ENCODE measurements at regions not wholly inside any gene's neighbourhood (a gene's known extent, or its start where the extent isn't known, plus 50 kb on each side); places are given as distances from the start of the nearest gene placed in this dataset.

DNA sequence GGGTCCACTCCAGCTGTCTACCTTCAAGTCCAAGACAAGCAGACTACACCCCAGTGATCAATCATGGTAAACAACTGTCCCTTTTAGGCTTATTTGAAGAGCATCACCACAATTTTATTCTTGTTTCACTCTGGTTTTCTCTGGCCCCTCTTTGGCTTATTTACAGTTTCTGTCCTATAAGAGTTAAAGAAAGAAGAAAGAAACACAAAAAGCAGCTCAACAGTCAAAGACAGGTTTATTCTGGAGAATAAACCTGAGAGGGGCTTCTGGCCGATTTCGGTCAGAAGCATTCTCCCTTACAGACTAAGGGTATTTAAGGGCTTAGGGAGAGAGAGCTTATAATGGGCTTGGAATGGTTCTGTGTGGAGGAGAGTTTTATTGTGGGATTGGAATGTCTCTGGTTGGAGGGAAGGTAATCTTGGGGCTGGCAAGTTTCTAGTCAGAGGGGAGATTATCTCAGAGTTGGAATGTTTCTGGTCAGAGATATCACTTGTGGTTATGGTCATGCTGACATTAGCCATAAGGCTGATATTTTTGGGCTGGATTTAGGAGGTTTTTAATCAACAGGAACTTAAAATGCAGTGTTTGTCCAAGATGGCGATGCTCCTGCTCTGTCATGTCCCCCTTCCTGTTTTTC, 161.0 kb downstream of the URB2 start:
- H3K4me3 Mint-ChIP-seq (ENCODE audit: unreplicated experiment), result no peak overlapping the region
- TF ChIP-seq, protein P1, sequence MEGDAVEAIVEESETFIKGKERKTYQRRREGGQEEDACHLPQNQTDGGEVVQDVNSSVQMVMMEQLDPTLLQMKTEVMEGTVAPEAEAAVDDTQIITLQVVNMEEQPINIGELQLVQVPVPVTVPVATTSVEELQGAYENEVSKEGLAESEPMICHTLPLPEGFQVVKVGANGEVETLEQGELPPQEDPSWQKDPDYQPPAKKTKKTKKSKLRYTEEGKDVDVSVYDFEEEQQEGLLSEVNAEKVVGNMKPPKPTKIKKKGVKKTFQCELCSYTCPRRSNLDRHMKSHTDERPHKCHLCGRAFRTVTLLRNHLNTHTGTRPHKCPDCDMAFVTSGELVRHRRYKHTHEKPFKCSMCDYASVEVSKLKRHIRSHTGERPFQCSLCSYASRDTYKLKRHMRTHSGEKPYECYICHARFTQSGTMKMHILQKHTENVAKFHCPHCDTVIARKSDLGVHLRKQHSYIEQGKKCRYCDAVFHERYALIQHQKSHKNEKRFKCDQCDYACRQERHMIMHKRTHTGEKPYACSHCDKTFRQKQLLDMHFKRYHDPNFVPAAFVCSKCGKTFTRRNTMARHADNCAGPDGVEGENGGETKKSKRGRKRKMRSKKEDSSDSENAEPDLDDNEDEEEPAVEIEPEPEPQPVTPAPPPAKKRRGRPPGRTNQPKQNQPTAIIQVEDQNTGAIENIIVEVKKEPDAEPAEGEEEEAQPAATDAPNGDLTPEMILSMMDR (IDR thresholded peaks at IDR 0.05), result no peak
- DNase-seq (ENCODE audit: extremely low spot score, unreplicated experiment), result no peak
- no peak overlapping the region for H3K27ac Mint-ChIP-seq (ENCODE audit: unreplicated experiment)
- no peaks in the 10 kb centered on the region for H3K36me3 Mint-ChIP-seq (ENCODE audit: unreplicated experiment)
- H3K27me3 Mint-ChIP-seq (ENCODE audit: unreplicated experiment), result peaks cover 33% of the 10 kb centered on the region
- H3K9me3 Mint-ChIP-seq (ENCODE audit: unreplicated experiment), result peaks cover 8% of the 10 kb centered on the region
- no peaks in the 10 kb centered on the region for H3K4me1 Mint-ChIP-seq (ENCODE audit: unreplicated experiment)

GRCh38 chr1:229788004-229788403, 162.0 kb downstream of the URB2 start:
- H3K9me3 Mint-ChIP-seq (ENCODE audit: unreplicated experiment), result peaks cover 8% of the 10 kb centered on the region
- H3K27me3 Mint-ChIP-seq (ENCODE audit: unreplicated experiment), result peaks cover 29% of the 10 kb centered on the region
- H3K4me1 Mint-ChIP-seq (ENCODE audit: unreplicated experiment), result no peaks in the 10 kb centered on the region
- TF ChIP-seq, protein P1 (IDR thresholded peaks at IDR 0.05), result no peak
- H3K36me3 Mint-ChIP-seq (ENCODE audit: unreplicated experiment), result no peaks in the 10 kb centered on the region
- no peak overlapping the region for H3K27ac Mint-ChIP-seq (ENCODE audit: unreplicated experiment)
- DNase-seq (ENCODE audit: extremely low spot score, unreplicated experiment), result no peak
- H3K4me3 Mint-ChIP-seq (ENCODE audit: unreplicated experiment), result no peak overlapping the region

DNA sequence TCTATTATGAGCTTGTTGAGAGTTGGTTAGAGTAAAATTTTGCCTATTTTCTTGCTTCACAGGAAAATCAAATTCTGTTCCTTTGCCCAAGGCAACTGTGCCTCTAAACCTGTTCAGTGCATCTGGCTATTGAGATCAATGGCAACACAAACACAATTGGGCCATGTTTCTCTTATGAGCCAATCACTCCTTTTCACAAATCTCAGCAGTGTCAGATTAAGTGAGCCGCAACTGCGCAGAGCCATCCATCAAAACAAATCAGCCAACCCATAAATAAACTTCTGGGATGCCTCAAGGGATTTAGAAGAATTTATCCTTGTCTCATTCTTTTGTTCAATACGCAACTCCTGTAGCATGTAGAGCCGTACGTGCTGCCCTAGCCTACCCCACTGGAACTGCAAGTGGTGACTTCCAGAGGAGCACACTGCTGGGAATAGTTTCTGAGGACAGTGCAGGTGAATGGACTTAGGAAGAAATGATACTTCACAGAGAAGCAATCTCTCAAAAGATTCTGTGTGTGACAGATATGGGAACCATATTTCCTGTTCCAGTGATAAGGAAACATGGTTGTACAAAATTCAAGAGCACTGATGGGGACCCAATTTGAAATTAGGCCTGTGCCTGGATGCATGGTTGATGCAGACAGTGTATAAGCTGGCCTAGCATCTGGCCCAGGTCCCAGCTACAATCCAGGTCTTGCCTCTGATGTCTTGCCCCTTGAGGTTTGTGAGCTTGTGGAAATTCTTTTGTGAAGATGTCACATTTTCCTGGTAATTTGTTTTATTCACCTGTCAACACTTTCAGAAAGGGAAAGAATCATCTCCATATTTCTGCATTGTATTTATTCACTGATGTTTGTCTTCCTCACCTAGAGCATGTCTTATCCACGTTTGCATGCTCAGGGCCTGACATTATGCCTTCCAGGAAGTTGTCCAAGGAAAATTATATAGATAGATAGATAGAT, 166.2 kb downstream of the URB2 start:
- Mint-ChIP-seq H3K4me1 (ENCODE audit: unreplicated experiment) (no peaks in the 10 kb centered on the region), H3K36me3 (ENCODE audit: unreplicated experiment) (no peaks in the 10 kb centered on the region), H3K27me3 (ENCODE audit: unreplicated experiment) (peaks cover 38% of the 10 kb centered on the region), H3K4me3 (ENCODE audit: unreplicated experiment) (no peak overlapping the region), H3K9me3 (ENCODE audit: unreplicated experiment) (peaks cover 8% of the 10 kb centered on the region), H3K27ac (ENCODE audit: unreplicated experiment) (no peak overlapping the region)
- TF ChIP-seq, protein P1 (IDR thresholded peaks at IDR 0.05), result no peak
- DNase-seq (ENCODE audit: extremely low spot score, unreplicated experiment), result no peak

- peaks cover 39% of the 10 kb centered on the region for H3K27me3 Mint-ChIP-seq (ENCODE audit: unreplicated experiment)
- TF ChIP-seq, protein P1 (IDR thresholded peaks at IDR 0.05), result no peak
- H3K4me3 Mint-ChIP-seq (ENCODE audit: unreplicated experiment), result no peak overlapping the region
- H3K36me3 Mint-ChIP-seq (ENCODE audit: unreplicated experiment), result no peaks in the 10 kb centered on the region
- no peaks in the 10 kb centered on the region for H3K4me1 Mint-ChIP-seq (ENCODE audit: unreplicated experiment)
- peaks cover 8% of the 10 kb centered on the region for H3K9me3 Mint-ChIP-seq (ENCODE audit: unreplicated experiment)
- no peak overlapping the region for H3K27ac Mint-ChIP-seq (ENCODE audit: unreplicated experiment)
- DNase-seq (ENCODE audit: extremely low spot score, unreplicated experiment), result no peak
Observed at GRCh38 chr1:229793488-229793887, 167.4 kb downstream of the URB2 start.

DNA sequence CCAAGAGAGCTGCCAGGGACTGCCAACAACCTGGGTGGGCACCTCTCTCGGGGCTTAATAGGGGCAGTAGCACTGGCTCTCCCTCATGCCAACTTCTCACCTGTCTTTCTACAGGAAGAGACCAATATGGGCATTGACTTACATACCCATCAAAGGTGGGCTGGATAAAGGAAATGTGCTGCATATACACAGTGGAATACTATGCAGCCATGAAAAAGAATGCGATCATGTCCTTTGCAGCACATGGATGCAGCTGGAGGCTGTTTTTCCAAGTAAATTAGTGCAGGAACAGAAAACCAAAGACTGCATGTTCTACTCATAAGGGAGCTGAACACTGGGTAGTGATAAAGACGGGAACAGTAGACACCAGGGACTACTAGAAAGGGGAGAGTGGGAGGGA, 172.5 kb downstream of the URB2 start:
- TF ChIP-seq, protein P1 (IDR thresholded peaks at IDR 0.05), result no peak
- Mint-ChIP-seq H3K27ac (ENCODE audit: unreplicated experiment) (no peak overlapping the region), H3K27me3 (ENCODE audit: unreplicated experiment) (peaks cover 29% of the 10 kb centered on the region), H3K4me1 (ENCODE audit: unreplicated experiment) (no peaks in the 10 kb centered on the region), H3K36me3 (ENCODE audit: unreplicated experiment) (no peaks in the 10 kb centered on the region), H3K4me3 (ENCODE audit: unreplicated experiment) (no peak overlapping the region), H3K9me3 (ENCODE audit: unreplicated experiment) (peaks cover 4% of the 10 kb centered on the region)
- DNase-seq (ENCODE audit: extremely low spot score, unreplicated experiment), result no peak
